Mesothelial cell of epicardium (in vitro differentiated cells): ENCODE measurements at regions not wholly inside any gene's neighbourhood (a gene's known extent, or its start where the extent isn't known, plus 50 kb on each side); places are given as distances from the start of the nearest gene placed in this dataset.

Experiments
- DNase-seq, 2 experiments: peaks; one replicate each; pipeline ENCODE4 v3.0.0; 2021; ENCODE audit warnings: low spot score in 2 of 2; ENCODE audit not compliant: unreplicated experiment in 2 of 2
- H3K27ac Mint-ChIP-seq: 2 replicates; pipeline ENCODE4 v1.8.0; 2021; ENCODE audit warnings: mixed read lengths
- H3K27me3 Mint-ChIP-seq: 2 replicates; pipeline ENCODE4 v1.8.0; 2021; ENCODE audit warnings: low read depth, mixed read lengths
- H3K36me3 Mint-ChIP-seq: 2 replicates; pipeline ENCODE4 v1.8.0; 2021; ENCODE audit warnings: mixed read lengths
- H3K4me1 Mint-ChIP-seq: 2 replicates; pipeline ENCODE4 v1.8.0; 2021; ENCODE audit warnings: mixed read lengths
- H3K4me3 Mint-ChIP-seq: 2 replicates; pipeline ENCODE4 v1.8.0; 2021; ENCODE audit warnings: mild to moderate bottlenecking, moderate library complexity, mixed read lengths
- H3K9me3 Mint-ChIP-seq: 2 replicates; pipeline ENCODE4 v1.8.0; 2021; ENCODE audit warnings: mixed read lengths
- CTCF ChIP-seq: fragments of 200-600 bp; sonication (generic); IDR thresholded peaks from one replicate; pipeline ENCODE4 v1.5.0; 2021; ENCODE audit warnings: antibody characterized with exemption; ENCODE audit not compliant: unreplicated experiment

- H3K36me3 Mint-ChIP-seq: no peaks in the 10 kb centered on the region
- peaks cover 13% of the 10 kb centered on the region for H3K4me1 Mint-ChIP-seq
- no peak for TF ChIP-seq CTCF
- DNase-seq: no peak
- no peak overlapping the region for H3K27ac Mint-ChIP-seq
- no peaks in the 10 kb centered on the region for H3K9me3 Mint-ChIP-seq
- no peak overlapping the region for H3K4me3 Mint-ChIP-seq
- H3K27me3 Mint-ChIP-seq: peaks cover 30% of the 10 kb centered on the region
Observed at GRCh38 chr3:43892061-43892460, 201.3 kb downstream of the ABHD5 start.

- no peak overlapping the region for H3K4me3 Mint-ChIP-seq
- no peak overlapping the region for H3K27ac Mint-ChIP-seq
- no peaks in the 10 kb centered on the region for H3K36me3 Mint-ChIP-seq
- peaks cover 13% of the 10 kb centered on the region for H3K4me1 Mint-ChIP-seq
- no peaks in the 10 kb centered on the region for H3K9me3 Mint-ChIP-seq
- H3K27me3 Mint-ChIP-seq: peaks cover 31% of the 10 kb centered on the region
- TF ChIP-seq CTCF: no peak
- DNase-seq: no peak
Observed at GRCh38 chr3:43892526-43892925, 201.8 kb downstream of the ABHD5 start.

- DNase-seq: no peak
- peaks cover 40% of the 10 kb centered on the region for H3K27me3 Mint-ChIP-seq
- no peak for TF ChIP-seq CTCF
- H3K4me3 Mint-ChIP-seq: peak overlapping the region; percentile 65
- peaks cover 13% of the 10 kb centered on the region for H3K4me1 Mint-ChIP-seq
- no peak overlapping the region for H3K27ac Mint-ChIP-seq
- no peaks in the 10 kb centered on the region for H3K36me3 Mint-ChIP-seq
- H3K9me3 Mint-ChIP-seq: no peaks in the 10 kb centered on the region
Observed at GRCh38 chr3:43893727-43894126, 203.0 kb downstream of the ABHD5 start.

- TF ChIP-seq CTCF: no peak
- no peaks in the 10 kb centered on the region for H3K9me3 Mint-ChIP-seq
- H3K27me3 Mint-ChIP-seq: peaks cover 41% of the 10 kb centered on the region
- DNase-seq: peak; percentile 75 to 78
- peaks cover 13% of the 10 kb centered on the region for H3K4me1 Mint-ChIP-seq
- peak overlapping the region; percentile 65 for H3K4me3 Mint-ChIP-seq
- no peaks in the 10 kb centered on the region for H3K36me3 Mint-ChIP-seq
- no peak overlapping the region for H3K27ac Mint-ChIP-seq
Observed at GRCh38 chr3:43894176-43895049, 203.7 kb downstream of the ABHD5 start.

GRCh38 chr3:43895573-43895972, 204.8 kb downstream of the ABHD5 start:
- no peak for TF ChIP-seq CTCF
- Mint-ChIP-seq H3K36me3 (no peaks in the 10 kb centered on the region), H3K27me3 (peaks cover 37% of the 10 kb centered on the region), H3K4me3 (no peak overlapping the region), H3K27ac (no peak overlapping the region), H3K9me3 (peaks cover 3% of the 10 kb centered on the region), H3K4me1 (peaks cover 13% of the 10 kb centered on the region)
- no peak for DNase-seq
